ENCODE measurements at regions not wholly inside any gene's neighbourhood (a gene's known extent, or its start where the extent isn't known, plus 50 kb on each side); places are given as distances from the start of the nearest gene placed in this dataset.

GRCh38 chr20:22243067-22243466, 341.3 kb downstream of the FOXA2 start:
- peaks cover 10% of the 10 kb centered on the region for H3K27me3 Mint-ChIP-seq (ENCODE audit: unreplicated experiment)
- no peaks in the 10 kb centered on the region for H3K36me3 Mint-ChIP-seq (ENCODE audit: low read depth, unreplicated experiment)
- H3K9me3 Mint-ChIP-seq (ENCODE audit: unreplicated experiment), result no peaks in the 10 kb centered on the region
- no peak for DNase-seq (ENCODE audit: low spot score)
- H3K27ac Mint-ChIP-seq (ENCODE audit: unreplicated experiment), result no peak overlapping the region
- no peak for TF ChIP-seq CTCF (IDR thresholded peaks at IDR 0.05; ENCODE audit: unreplicated experiment)
- H3K4me3 Mint-ChIP-seq (ENCODE audit: unreplicated experiment), result no peak overlapping the region
- no peaks in the 10 kb centered on the region for H3K4me1 Mint-ChIP-seq (ENCODE audit: unreplicated experiment)

- no peak for TF ChIP-seq CTCF (IDR thresholded peaks at IDR 0.05; ENCODE audit: unreplicated experiment)
- H3K27me3 Mint-ChIP-seq (ENCODE audit: unreplicated experiment), result peaks cover 10% of the 10 kb centered on the region
- H3K9me3 Mint-ChIP-seq (ENCODE audit: unreplicated experiment), result no peaks in the 10 kb centered on the region
Measured at GRCh38 chr20:22241609-22242008, 342.8 kb downstream of the FOXA2 start.

GRCh38 chr20:22232923-22233322, 351.4 kb downstream of the FOXA2 start:
- TF ChIP-seq CTCF (IDR thresholded peaks at IDR 0.05; ENCODE audit: unreplicated experiment), result no peak
- H3K36me3 Mint-ChIP-seq (ENCODE audit: low read depth, unreplicated experiment), result no peaks in the 10 kb centered on the region
- DNase-seq (ENCODE audit: low spot score), result no peak
- no peak overlapping the region for H3K27ac Mint-ChIP-seq (ENCODE audit: unreplicated experiment)
- H3K27me3 Mint-ChIP-seq (ENCODE audit: unreplicated experiment), result peaks cover 2% of the 10 kb centered on the region
- H3K4me3 Mint-ChIP-seq (ENCODE audit: unreplicated experiment), result no peak overlapping the region
- peaks cover 2% of the 10 kb centered on the region for H3K4me1 Mint-ChIP-seq (ENCODE audit: unreplicated experiment)
- H3K9me3 Mint-ChIP-seq (ENCODE audit: unreplicated experiment), result no peaks in the 10 kb centered on the region

More at GRCh38 chr20:22241609-22242008, 342.8 kb downstream of the FOXA2 start:
- Mint-ChIP-seq H3K4me3 (ENCODE audit: unreplicated experiment) (no peak overlapping the region), H3K36me3 (ENCODE audit: low read depth, unreplicated experiment) (no peaks in the 10 kb centered on the region), H3K27ac (ENCODE audit: unreplicated experiment) (no peak overlapping the region), H3K4me1 (ENCODE audit: unreplicated experiment) (no peaks in the 10 kb centered on the region)
- no peak for DNase-seq (ENCODE audit: low spot score)

- no peak for TF ChIP-seq CTCF (IDR thresholded peaks at IDR 0.05; ENCODE audit: unreplicated experiment)
- Mint-ChIP-seq H3K27me3 (ENCODE audit: unreplicated experiment) (peaks cover 2% of the 10 kb centered on the region), H3K4me3 (ENCODE audit: unreplicated experiment) (no peak overlapping the region), H3K27ac (ENCODE audit: unreplicated experiment) (no peak overlapping the region), H3K9me3 (ENCODE audit: unreplicated experiment) (no peaks in the 10 kb centered on the region), H3K36me3 (ENCODE audit: low read depth, unreplicated experiment) (no peaks in the 10 kb centered on the region), H3K4me1 (ENCODE audit: unreplicated experiment) (peaks cover 2% of the 10 kb centered on the region)
- no peak for DNase-seq (ENCODE audit: low spot score)
Measured at GRCh38 chr20:22232473-22232872, 351.9 kb downstream of the FOXA2 start.

- Mint-ChIP-seq H3K9me3 (ENCODE audit: unreplicated experiment) (no peaks in the 10 kb centered on the region), H3K27me3 (ENCODE audit: unreplicated experiment) (no peaks in the 10 kb centered on the region), H3K4me1 (ENCODE audit: unreplicated experiment) (no peaks in the 10 kb centered on the region), H3K4me3 (ENCODE audit: unreplicated experiment) (no peak overlapping the region), H3K27ac (ENCODE audit: unreplicated experiment) (no peak overlapping the region), H3K36me3 (ENCODE audit: low read depth, unreplicated experiment) (no peaks in the 10 kb centered on the region)
- no peak for DNase-seq (ENCODE audit: low spot score)
- no peak for TF ChIP-seq CTCF (IDR thresholded peaks at IDR 0.05; ENCODE audit: unreplicated experiment)
Measured at GRCh38 chr20:22226849-22227700, 357.3 kb downstream of the FOXA2 start.
